ENCODE measurements at regions not wholly inside any gene's neighbourhood (a gene's known extent, or its start where the extent isn't known, plus 50 kb on each side); places are given as distances from the start of the nearest gene placed in this dataset.
"Not testable (repeated sequence)": the region's sequence is repeated elsewhere in the genome, so short reads cannot be mapped to it uniquely, and the experiment has no call there.

DNA sequence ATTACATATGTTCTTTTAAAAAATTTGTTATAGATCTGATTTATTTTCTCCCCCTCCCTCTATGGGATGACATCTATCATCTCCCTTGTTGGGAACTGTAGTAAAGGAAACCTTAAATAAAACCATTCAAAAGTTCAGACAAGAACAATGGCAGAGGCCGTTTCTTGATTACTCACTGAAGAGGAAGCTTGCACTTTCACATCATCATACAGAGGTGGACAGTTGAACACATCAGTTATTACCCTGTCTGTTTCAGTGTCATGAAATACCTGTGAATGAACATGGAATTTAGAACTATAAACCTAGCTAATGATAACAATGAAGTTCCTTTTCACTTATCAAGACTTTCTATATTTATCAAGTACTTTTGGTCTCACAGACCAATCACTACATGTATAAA, 63.7 kb upstream of the NEK3 start:
- TF ChIP-seq, protein P1, sequence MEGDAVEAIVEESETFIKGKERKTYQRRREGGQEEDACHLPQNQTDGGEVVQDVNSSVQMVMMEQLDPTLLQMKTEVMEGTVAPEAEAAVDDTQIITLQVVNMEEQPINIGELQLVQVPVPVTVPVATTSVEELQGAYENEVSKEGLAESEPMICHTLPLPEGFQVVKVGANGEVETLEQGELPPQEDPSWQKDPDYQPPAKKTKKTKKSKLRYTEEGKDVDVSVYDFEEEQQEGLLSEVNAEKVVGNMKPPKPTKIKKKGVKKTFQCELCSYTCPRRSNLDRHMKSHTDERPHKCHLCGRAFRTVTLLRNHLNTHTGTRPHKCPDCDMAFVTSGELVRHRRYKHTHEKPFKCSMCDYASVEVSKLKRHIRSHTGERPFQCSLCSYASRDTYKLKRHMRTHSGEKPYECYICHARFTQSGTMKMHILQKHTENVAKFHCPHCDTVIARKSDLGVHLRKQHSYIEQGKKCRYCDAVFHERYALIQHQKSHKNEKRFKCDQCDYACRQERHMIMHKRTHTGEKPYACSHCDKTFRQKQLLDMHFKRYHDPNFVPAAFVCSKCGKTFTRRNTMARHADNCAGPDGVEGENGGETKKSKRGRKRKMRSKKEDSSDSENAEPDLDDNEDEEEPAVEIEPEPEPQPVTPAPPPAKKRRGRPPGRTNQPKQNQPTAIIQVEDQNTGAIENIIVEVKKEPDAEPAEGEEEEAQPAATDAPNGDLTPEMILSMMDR (conservative IDR thresholded peaks at IDR 0.05; ENCODE audit: low read depth in 2 of 2), result not testable (repeated sequence)
- TF ChIP-seq POLR2AphosphoS5 (IDR thresholded peaks at IDR 0.05; ENCODE audit: low read depth); EZH2 (IDR thresholded peaks at IDR 0.05; ENCODE audit: low read depth, unreplicated experiment); CREB1 (CRISPR knock-in tag; IDR thresholded peaks at IDR 0.05; ENCODE audit: low read depth); EZH2phosphoT487 (IDR thresholded peaks at IDR 0.05; ENCODE audit: unreplicated experiment); STAT1 (IDR thresholded peaks at IDR 0.05; ENCODE audit: unreplicated experiment); ZNF114 (CRISPR knock-in tag; IDR thresholded peaks at IDR 0.05); ZNF331 (CRISPR knock-in tag; IDR thresholded peaks at IDR 0.05; ENCODE audit: low read depth); NANOG (IDR thresholded peaks at IDR 0.05; ENCODE audit: borderline replicate concordance); JUNB (IDR thresholded peaks at IDR 0.05; ENCODE audit: unreplicated experiment): not testable (repeated sequence)
- TF ChIP-seq, protein P2, sequence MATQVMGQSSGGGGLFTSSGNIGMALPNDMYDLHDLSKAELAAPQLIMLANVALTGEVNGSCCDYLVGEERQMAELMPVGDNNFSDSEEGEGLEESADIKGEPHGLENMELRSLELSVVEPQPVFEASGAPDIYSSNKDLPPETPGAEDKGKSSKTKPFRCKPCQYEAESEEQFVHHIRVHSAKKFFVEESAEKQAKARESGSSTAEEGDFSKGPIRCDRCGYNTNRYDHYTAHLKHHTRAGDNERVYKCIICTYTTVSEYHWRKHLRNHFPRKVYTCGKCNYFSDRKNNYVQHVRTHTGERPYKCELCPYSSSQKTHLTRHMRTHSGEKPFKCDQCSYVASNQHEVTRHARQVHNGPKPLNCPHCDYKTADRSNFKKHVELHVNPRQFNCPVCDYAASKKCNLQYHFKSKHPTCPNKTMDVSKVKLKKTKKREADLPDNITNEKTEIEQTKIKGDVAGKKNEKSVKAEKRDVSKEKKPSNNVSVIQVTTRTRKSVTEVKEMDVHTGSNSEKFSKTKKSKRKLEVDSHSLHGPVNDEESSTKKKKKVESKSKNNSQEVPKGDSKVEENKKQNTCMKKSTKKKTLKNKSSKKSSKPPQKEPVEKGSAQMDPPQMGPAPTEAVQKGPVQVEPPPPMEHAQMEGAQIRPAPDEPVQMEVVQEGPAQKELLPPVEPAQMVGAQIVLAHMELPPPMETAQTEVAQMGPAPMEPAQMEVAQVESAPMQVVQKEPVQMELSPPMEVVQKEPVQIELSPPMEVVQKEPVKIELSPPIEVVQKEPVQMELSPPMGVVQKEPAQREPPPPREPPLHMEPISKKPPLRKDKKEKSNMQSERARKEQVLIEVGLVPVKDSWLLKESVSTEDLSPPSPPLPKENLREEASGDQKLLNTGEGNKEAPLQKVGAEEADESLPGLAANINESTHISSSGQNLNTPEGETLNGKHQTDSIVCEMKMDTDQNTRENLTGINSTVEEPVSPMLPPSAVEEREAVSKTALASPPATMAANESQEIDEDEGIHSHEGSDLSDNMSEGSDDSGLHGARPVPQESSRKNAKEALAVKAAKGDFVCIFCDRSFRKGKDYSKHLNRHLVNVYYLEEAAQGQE (IDR thresholded peaks at IDR 0.05; ENCODE audit: unreplicated experiment), result not testable (repeated sequence)

Measured in GM23338 (cell line).